GM12874 (cell line): ENCODE measurements at regions not wholly inside any gene's neighbourhood (a gene's known extent, or its start where the extent isn't known, plus 50 kb on each side); places are given as distances from the start of the nearest gene placed in this dataset.

ENCODE experiments used
- CTCF ChIP-seq: IDR thresholded peaks from 2 replicates; pipeline ENCODE4 v1.5.1; 2011; ENCODE audit warnings: low read depth, mild to moderate bottlenecking, control low read depth, low read length, moderate library complexity; ENCODE audit not compliant: insufficient read depth

- no peak for TF ChIP-seq CTCF
Observed at GRCh38 chr6:28725274-28725809, 198.4 kb downstream of the TRIM27 start.

DNA sequence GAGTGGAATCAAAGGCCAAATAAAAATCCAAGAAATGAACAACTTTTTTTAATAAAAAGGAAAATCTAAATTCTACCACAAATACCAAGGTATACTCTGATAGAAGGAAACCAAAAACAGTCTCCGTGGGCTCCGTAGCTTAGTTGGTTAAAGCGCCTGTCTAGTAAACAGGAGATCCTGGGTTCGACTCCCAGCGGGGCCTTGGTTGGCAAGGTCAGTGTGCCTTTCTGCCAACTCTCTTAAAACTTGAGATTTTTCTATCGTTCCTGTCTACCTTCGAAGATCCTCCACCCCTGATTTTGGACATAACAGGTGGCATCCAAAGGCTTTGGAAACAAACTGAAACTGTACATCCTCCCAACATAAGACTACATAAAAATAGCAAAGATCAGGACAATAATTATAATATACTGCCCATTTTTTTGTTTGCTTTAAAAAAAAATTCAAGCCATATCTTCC is 197.9 kb downstream of the TRIM27 start:
- TF ChIP-seq CTCF = no peak

DNA sequence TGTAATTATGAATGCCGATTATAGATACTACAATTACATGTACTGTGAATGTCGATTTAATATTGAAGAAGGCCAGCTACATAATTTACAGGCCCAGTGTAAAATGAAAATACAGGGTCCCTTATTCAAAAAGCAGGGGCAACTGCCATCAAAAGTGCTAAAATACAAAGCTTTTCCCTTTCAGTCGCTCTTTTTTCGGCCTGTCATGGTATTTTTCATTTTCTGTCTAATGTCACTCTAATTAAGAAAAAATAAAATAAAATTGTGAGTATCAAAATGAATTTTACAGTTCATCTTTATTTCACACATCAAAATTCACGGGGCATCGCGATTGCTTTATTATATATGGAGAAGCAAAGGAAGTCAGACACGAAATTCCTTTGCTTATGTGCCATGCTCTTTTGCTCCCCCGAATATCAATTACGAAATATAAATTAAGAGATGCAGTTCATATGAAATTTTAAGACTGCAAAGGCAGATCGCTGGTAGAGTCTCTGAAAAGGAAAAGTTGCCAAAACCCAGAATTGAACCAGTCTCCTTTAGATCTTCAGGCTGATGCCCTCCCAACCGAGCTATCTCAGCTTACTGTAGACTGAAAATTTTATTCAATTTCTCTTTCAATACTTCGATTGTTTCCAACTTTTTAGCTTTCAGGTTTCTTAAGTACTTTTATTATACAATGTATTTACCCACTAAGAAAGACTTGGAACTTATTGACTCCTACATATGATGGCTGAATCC is 197.0 kb downstream of the TRIM27 start:
- TF ChIP-seq CTCF = no peak

GRCh38 chr6:28727559-28728211 is 196.1 kb downstream of the TRIM27 start:
- no peak for TF ChIP-seq CTCF

- TF ChIP-seq CTCF = no peak
Observed at GRCh38 chr6:28729501-28730402, 194.0 kb downstream of the TRIM27 start.

DNA sequence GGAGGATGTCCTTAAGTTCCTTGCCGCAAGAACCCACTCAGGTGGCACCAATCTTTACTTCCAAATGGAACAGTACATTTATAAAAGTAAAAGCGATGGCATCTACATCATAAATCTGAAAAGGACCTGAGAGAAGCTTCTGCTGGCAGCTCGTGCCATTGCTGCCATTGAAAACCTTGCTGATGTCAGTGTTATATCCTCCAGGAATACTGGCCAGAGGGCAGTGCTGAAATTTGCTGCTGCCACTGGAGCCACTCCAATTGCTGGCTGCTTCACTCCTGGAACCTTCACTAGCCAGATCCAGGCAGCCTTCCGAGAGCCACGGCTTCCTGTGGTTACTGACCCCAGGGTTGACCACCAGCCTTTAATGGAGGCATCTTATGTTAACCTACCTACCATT is 191.7 kb downstream of the TRIM27 start:
- TF ChIP-seq CTCF = no peak
